Chondrocyte (in vitro differentiated cells): ENCODE measurements at regions not wholly inside any gene's neighbourhood (a gene's known extent, or its start where the extent isn't known, plus 50 kb on each side); places are given as distances from the start of the nearest gene placed in this dataset.

ENCODE experiments used
- DNase-seq: peaks from one replicate; pipeline ENCODE4 v3.0.0; 2021; ENCODE audit warnings: mixed read lengths, low spot score
- H3K27ac Mint-ChIP-seq: one replicate; pipeline ENCODE4 v1.8.0; 2021; ENCODE audit warnings: mild to moderate bottlenecking, moderate library complexity, mixed read lengths; ENCODE audit not compliant: unreplicated experiment
- H3K27me3 Mint-ChIP-seq: 2 replicates; pipeline ENCODE4 v1.8.0; 2021; ENCODE audit warnings: low read depth, mixed read lengths
- H3K36me3 Mint-ChIP-seq: 2 replicates; pipeline ENCODE4 v1.8.0; 2021; ENCODE audit warnings: low read depth, mixed read lengths
- H3K4me1 Mint-ChIP-seq: 2 replicates; pipeline ENCODE4 v1.8.0; 2021; ENCODE audit warnings: low read depth, mild to moderate bottlenecking, mixed read lengths
- H3K4me3 Mint-ChIP-seq: one replicate; pipeline ENCODE4 v1.8.0; 2021; ENCODE audit warnings: mild to moderate bottlenecking, moderate library complexity, mixed read lengths; ENCODE audit not compliant: unreplicated experiment
- H3K9me3 Mint-ChIP-seq: 2 replicates; pipeline ENCODE4 v1.8.0; 2021; ENCODE audit warnings: low read depth, mixed read lengths
- TF ChIP-seq, protein P1 (sequence below): fragments of 200-600 bp; sonication (generic); IDR thresholded peaks from 2 replicates; pipeline ENCODE4 v1.5.0; 2021; ENCODE audit warnings: antibody characterized with exemption, mild to moderate bottlenecking, moderate library complexity

DNA sequence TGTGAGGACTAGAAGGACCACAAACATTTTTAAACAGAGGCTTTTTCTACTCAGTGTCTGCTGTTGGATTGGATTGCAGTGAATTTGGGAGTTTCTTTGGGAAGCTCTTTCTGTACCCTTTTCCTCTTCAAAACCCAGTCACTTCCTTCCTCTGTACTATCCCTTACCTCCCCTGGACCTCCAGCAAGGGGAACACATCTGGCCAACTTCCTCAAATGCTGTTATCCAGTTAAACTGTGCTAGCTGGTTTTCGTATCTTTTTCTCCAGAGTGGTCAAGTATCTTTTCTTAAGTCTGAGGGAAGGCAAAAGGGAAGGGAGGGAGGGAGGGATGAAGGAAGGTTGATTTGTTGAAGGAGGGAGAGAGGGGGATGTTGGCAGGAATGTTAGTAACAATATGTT lies 99.2 kb upstream of the TNR start:
- TF ChIP-seq, protein P1, sequence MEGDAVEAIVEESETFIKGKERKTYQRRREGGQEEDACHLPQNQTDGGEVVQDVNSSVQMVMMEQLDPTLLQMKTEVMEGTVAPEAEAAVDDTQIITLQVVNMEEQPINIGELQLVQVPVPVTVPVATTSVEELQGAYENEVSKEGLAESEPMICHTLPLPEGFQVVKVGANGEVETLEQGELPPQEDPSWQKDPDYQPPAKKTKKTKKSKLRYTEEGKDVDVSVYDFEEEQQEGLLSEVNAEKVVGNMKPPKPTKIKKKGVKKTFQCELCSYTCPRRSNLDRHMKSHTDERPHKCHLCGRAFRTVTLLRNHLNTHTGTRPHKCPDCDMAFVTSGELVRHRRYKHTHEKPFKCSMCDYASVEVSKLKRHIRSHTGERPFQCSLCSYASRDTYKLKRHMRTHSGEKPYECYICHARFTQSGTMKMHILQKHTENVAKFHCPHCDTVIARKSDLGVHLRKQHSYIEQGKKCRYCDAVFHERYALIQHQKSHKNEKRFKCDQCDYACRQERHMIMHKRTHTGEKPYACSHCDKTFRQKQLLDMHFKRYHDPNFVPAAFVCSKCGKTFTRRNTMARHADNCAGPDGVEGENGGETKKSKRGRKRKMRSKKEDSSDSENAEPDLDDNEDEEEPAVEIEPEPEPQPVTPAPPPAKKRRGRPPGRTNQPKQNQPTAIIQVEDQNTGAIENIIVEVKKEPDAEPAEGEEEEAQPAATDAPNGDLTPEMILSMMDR, result no peak
- Mint-ChIP-seq H3K27me3 (peaks cover 39% of the 10 kb centered on the region), H3K4me1 (no peaks in the 10 kb centered on the region), H3K27ac (no peak overlapping the region), H3K4me3 (no peak overlapping the region), H3K36me3 (no peaks in the 10 kb centered on the region), H3K9me3 (no peaks in the 10 kb centered on the region)
- DNase-seq, result no peak

DNA sequence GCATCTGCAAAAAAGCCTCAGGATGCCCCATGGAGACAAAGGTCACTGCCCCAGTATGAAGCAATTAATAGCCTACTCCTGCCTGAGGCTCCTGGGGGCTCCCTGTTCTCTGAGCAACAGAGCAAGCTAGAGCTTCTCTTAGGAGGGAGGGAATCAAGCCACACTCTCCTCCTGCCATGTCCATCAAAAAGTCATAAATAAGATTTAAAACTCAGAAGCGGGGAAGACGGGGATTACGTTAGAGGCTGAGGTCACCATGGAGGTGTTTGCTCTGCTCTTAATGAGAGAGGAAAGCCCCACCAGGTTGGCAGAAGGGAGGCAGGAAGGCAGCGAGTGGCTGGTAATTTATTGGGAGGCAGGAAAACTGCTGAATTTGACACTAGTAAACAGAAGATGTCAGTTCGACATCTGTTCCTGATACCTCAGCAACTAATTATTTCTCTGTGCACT lies 98.4 kb upstream of the TNR start:
- Mint-ChIP-seq H3K9me3 (no peaks in the 10 kb centered on the region), H3K27ac (no peak overlapping the region), H3K4me3 (no peak overlapping the region), H3K36me3 (no peaks in the 10 kb centered on the region), H3K27me3 (peaks cover 39% of the 10 kb centered on the region), H3K4me1 (no peaks in the 10 kb centered on the region)
- TF ChIP-seq, protein P1, result no peak
- DNase-seq, result no peak

DNA sequence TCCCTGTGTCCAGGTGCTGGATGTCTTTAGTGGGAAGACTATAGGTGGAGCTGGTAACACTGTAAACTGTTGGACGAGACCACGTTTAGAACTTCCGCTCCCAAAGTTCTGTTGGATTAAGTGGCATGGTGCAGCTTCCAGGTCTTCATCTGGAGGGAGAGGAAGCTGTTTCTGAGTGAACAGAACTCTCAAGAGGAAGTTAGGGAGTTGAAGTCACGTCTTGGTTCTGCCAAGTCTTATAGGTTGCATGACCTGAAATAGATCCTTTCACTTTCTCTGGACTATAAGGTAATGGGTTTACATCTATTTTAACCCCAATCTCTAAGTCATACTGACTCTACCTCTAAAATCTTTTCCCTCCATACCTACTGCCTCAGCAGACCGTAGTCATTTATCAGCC lies 97.4 kb upstream of the TNR start:
- TF ChIP-seq, protein P1, result no peak
- Mint-ChIP-seq H3K4me1 (no peaks in the 10 kb centered on the region), H3K27me3 (peaks cover 36% of the 10 kb centered on the region), H3K36me3 (no peaks in the 10 kb centered on the region), H3K9me3 (no peaks in the 10 kb centered on the region), H3K4me3 (no peak overlapping the region), H3K27ac (no peak overlapping the region)
- no peak for DNase-seq

DNA sequence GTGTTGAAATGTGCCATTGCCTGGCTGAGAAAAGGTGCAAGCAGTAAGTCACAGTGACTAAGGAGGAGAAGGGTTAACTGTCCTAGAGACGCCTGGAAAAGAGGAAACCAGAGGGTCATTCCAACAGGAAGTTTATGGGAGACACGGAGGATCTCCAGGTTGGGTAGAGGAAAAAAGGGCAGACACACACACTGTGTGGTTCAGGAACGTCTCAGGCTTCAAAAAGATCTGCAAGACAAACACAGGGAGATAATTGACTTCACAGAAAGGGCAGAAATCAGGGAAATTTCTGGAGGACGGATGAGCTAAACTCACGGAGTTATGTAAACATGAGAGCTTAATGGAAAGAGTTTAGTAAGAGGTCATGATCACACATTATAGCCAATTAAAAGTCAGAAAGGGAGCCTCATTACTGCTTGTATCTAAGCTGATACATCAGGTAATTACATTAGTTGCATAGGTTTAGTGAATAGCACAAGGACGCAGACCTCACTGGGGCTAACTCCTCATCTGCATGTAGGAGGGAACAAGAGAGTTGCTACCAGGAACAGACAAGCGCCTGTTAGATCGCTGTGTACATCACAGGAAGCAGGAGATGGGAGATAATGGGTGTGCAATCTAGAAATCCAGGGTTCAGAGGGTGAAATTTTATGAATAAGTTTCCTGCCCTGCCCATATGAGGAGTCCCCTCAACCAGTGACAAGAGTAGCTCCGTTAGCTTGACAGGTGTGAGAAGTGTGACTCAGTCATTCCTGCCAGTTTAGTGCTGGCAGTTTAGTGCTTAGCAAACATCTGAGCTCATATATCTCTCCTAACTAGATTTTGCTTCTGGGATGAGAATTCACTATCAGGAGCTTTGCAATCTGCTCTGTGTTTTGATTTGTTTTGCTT lies 96.6 kb upstream of the TNR start:
- Mint-ChIP-seq H3K27me3 (peaks cover 36% of the 10 kb centered on the region), H3K27ac (no peak overlapping the region), H3K4me1 (no peaks in the 10 kb centered on the region), H3K4me3 (no peak overlapping the region), H3K9me3 (no peaks in the 10 kb centered on the region), H3K36me3 (no peaks in the 10 kb centered on the region)
- DNase-seq, result no peak
- TF ChIP-seq, protein P1, result no peak

DNA sequence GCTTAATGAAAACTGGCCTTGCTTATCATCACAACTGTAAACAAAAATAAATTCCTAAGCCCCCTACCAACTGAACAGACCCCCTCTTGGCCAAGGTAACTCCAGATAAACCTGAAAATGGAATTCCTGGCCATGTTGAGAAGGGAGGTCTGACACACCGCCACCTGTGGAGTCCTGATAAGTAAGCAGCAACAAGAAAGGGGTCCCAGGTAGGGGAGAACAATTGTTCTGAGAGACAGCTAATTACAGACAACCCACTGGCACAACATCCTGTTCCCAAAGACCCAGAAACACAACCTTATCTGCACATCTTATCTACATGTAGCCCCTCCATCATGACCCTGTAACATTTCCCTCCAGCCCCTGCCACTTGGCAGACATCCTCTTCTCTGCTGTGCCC lies 91.2 kb upstream of the TNR start:
- H3K27me3 Mint-ChIP-seq, result peaks cover 5% of the 10 kb centered on the region
- TF ChIP-seq, protein P1, result no peak
- no peak overlapping the region for H3K27ac Mint-ChIP-seq
- H3K9me3 Mint-ChIP-seq, result peaks cover 2% of the 10 kb centered on the region
- no peaks in the 10 kb centered on the region for H3K4me1 Mint-ChIP-seq
- H3K4me3 Mint-ChIP-seq, result no peak overlapping the region
- H3K36me3 Mint-ChIP-seq, result no peaks in the 10 kb centered on the region
- no peak for DNase-seq
